PC-3 (cell line): ENCODE measurements at regions not wholly inside any gene's neighbourhood (a gene's known extent, or its start where the extent isn't known, plus 50 kb on each side); places are given as distances from the start of the nearest gene placed in this dataset.

Experiments used
- ATAC-seq: fragments of 200-7000 bp; cut with Tn5 transposase; 2 replicates; pipeline ENCODE4 v1.9.1; 2020; ENCODE audit warnings: mild to moderate bottlenecking, moderate library complexity
- BruUV-seq: library from RNA; stranded (reverse); fragments of 400-500 nt; replicated peaks from 2 replicates; lab custom pipeline; 2021; lab: Mats Ljungman, UMichigan
- CTCF ChIA-PET: fragments of 300-600 bp; sonication (Branson Sonifier 250); formaldehyde crosslinking; loops from one replicate; lab custom pipeline; 2022; ENCODE audit warnings: antibody characterized with exemption; lab: Charles Lee
- POLR2A ChIA-PET: fragments of 300-600 bp; sonication (Branson Sonifier 250); formaldehyde crosslinking; loops from one replicate; lab custom pipeline; 2022; ENCODE audit warnings: antibody characterized with exemption; ENCODE audit not compliant: unreplicated experiment; lab: Charles Lee
- DNase-seq: peaks from one replicate; pipeline ENCODE4 v3.0.0-alpha.2; 2015
- H2AFZ ChIP-seq: fragments of 300-600 bp; sonication (generic); 2 replicates; pipeline ENCODE4 v1.6.0; 2016; ENCODE audit warnings: antibody characterized with exemption, low read length
- H3F3A ChIP-seq: fragments of 300-600 bp; sonication (generic); one replicate; pipeline ENCODE4 v1.6.0; 2017; ENCODE audit warnings: antibody characterized with exemption, low read length, control low read depth, mild to moderate bottlenecking; ENCODE audit not compliant: unreplicated experiment
- H3K27ac ChIP-seq: fragments of 300-600 bp; sonication (generic); 2 replicates; pipeline ENCODE4 v1.5.1; 2016; ENCODE audit warnings: mild to moderate bottlenecking, low read length
- H3K27me3 ChIP-seq: fragments of 300-600 bp; sonication (generic); 2 replicates; pipeline ENCODE4 v1.6.1; 2016; ENCODE audit warnings: low read length, mixed read lengths
- H3K36me3 ChIP-seq: fragments of 300-600 bp; sonication (generic); 2 replicates; pipeline ENCODE4 v1.6.1; 2016; ENCODE audit warnings: low read depth, mixed run types, low read length, mixed read lengths
- H3K4me1 ChIP-seq: fragments of 300-600 bp; sonication (generic); 2 replicates; pipeline ENCODE4 v1.5.1; 2016; ENCODE audit warnings: low read length; ENCODE audit not compliant: insufficient read depth
- H3K4me2 ChIP-seq: fragments of 300-600 bp; sonication (generic); 2 replicates; pipeline ENCODE4 v1.6.0; 2016; ENCODE audit warnings: low read length
- H3K4me3 ChIP-seq: fragments of 300-600 bp; sonication (generic); 2 replicates; pipeline ENCODE4 v1.5.1; 2016; ENCODE audit warnings: mild to moderate bottlenecking, low read length, mixed read lengths
- H3K79me2 ChIP-seq: fragments of 300-600 bp; sonication (generic); 2 replicates; pipeline ENCODE4 v1.6.1; 2017; ENCODE audit warnings: low read length, mixed read lengths
- H3K9ac ChIP-seq: fragments of 300-600 bp; sonication (generic); 2 replicates; pipeline ENCODE4 v1.6.0; 2016; ENCODE audit warnings: mild to moderate bottlenecking, low read length
- H3K9me2 ChIP-seq: fragments of 300-600 bp; sonication (generic); replicated peaks from 2 replicates; pipeline ENCODE4 v1.6.1; 2016; ENCODE audit warnings: mixed run types, low read length, mixed read lengths
- H3K9me3 ChIP-seq: fragments of 300-600 bp; sonication (generic); 2 replicates; pipeline ENCODE4 v1.6.1; 2016; ENCODE audit warnings: low read length, mixed read lengths
- H4K20me1 ChIP-seq: fragments of 300-600 bp; sonication (generic); 2 replicates; pipeline ENCODE4 v1.6.1; 2016; ENCODE audit warnings: low read length, mixed read lengths
- EZH2 ChIP-seq: fragments of 300-600 bp; sonication (generic); IDR thresholded peaks from one replicate; pipeline ENCODE4 v1.6.1; 2017; ENCODE audit warnings: antibody characterized with exemption, mild to moderate bottlenecking, low read length; ENCODE audit not compliant: unreplicated experiment
- EZH2phosphoT487 ChIP-seq: fragments of 300-600 bp; sonication (generic); IDR thresholded peaks from 2 replicates; pipeline ENCODE4 v1.6.1; 2018; ENCODE audit warnings: mild to moderate bottlenecking, antibody characterized with exemption, low read length, borderline replicate concordance
- intact Hi-C: fragments of 100-400 bp; cut with micrococcal nuclease; formaldehyde crosslinking; loops from 2 replicates; pipeline ENCODE4 v1.9.0; 2023
- TF ChIP-seq, protein P1 (sequence below): fragments of 300-600 bp; sonication (generic); conservative IDR thresholded peaks from 2 replicates; pipeline ENCODE4 v1.5.1; 2017; ENCODE audit warnings: antibody characterized with exemption, low read depth, mild to moderate bottlenecking, low read length

DNA sequence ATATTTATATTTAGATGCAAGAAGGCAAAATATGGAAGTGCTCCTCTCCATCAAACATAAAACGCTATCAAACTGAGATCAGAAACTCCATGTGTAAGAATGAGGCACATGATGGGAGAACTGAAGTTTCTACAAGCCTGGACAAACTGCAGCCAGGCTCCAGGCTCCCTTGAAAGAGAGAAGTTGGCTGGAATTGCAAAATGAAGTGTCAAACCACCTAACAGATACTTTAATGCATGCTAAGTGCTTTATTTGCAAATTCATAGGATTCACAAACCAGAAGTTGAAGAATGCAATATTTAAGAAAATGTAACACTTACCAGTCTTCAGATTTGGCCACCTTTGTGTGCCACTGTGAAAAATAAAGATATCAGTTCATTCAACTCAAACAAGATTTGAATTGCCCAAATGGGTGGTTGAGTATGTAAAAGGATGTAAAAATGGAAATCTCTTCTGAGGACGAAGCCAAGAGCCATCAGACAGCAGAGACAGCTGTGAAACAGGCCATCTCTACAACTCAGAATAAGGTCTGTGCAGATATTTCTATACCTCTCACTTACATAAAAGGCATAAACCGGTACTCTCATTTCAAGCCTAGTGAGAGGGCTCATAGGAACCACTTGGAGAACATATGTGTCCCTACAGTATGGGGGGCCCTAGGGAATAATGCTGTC lies 87.0 kb downstream of the DPPA2 start:
- H3K9me2 ChIP-seq = no peaks in the 10 kb centered on the region
- no peak for DNase-seq
- no peaks in the 10 kb centered on the region for H3K4me1 ChIP-seq
- BruUV-seq = no TSS peak
- ATAC-seq = no peak
- ChIA-PET POLR2A (no interaction called here), CTCF (no interaction called here)
- no peaks in the 10 kb centered on the region for H3K9me3 ChIP-seq
- no peak overlapping the region for H3K4me2 ChIP-seq
- H3K9ac ChIP-seq = no peak overlapping the region
- H3K27me3 ChIP-seq = no peaks in the 10 kb centered on the region
- H3K4me3 ChIP-seq = no peak overlapping the region
- no peak for TF ChIP-seq EZH2phosphoT487
- no peak for TF ChIP-seq EZH2
- TF ChIP-seq, protein P1, sequence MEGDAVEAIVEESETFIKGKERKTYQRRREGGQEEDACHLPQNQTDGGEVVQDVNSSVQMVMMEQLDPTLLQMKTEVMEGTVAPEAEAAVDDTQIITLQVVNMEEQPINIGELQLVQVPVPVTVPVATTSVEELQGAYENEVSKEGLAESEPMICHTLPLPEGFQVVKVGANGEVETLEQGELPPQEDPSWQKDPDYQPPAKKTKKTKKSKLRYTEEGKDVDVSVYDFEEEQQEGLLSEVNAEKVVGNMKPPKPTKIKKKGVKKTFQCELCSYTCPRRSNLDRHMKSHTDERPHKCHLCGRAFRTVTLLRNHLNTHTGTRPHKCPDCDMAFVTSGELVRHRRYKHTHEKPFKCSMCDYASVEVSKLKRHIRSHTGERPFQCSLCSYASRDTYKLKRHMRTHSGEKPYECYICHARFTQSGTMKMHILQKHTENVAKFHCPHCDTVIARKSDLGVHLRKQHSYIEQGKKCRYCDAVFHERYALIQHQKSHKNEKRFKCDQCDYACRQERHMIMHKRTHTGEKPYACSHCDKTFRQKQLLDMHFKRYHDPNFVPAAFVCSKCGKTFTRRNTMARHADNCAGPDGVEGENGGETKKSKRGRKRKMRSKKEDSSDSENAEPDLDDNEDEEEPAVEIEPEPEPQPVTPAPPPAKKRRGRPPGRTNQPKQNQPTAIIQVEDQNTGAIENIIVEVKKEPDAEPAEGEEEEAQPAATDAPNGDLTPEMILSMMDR = no peak
- H3K79me2 ChIP-seq = no peaks in the 10 kb centered on the region
- intact Hi-C loops = no loop called here
- H3K36me3 ChIP-seq = no peaks in the 10 kb centered on the region
- no peaks in the 10 kb centered on the region for H3F3A ChIP-seq
- H2AFZ ChIP-seq = no peak overlapping the region
- no peaks in the 10 kb centered on the region for H4K20me1 ChIP-seq
- no peak overlapping the region for H3K27ac ChIP-seq

DNA sequence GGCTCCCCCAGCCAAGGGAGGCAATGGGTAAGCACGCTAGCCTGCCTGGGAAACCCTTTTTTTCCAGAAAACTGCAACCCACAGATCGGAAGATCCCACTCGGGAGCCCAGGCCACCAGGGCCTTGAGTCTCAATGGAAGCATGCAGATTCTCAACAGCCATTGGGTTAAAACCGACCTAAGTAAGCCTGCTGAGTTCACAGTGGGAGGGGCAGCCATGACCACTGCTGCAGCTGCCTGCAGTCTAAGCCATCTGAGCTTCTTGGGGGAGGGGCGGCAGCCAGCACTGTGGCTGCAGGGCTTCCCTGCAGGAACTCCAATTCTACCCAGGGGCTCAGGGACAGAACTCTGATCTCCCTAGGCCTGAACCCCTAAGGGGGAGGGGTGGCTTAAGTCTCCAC lies 82.0 kb downstream of the DPPA2 start:
- H3K4me3 ChIP-seq = no peak overlapping the region
- no peak for ATAC-seq
- no peak overlapping the region for H3K27ac ChIP-seq
- H3K36me3 ChIP-seq = no peaks in the 10 kb centered on the region
- H3K4me2 ChIP-seq = no peak overlapping the region
- ChIA-PET CTCF (no interaction called here), POLR2A (no interaction called here)
- H2AFZ ChIP-seq = no peak overlapping the region
- no peaks in the 10 kb centered on the region for H3K9me2 ChIP-seq
- H3F3A ChIP-seq = no peaks in the 10 kb centered on the region
- no TSS peak for BruUV-seq
- H3K4me1 ChIP-seq = no peaks in the 10 kb centered on the region
- no peaks in the 10 kb centered on the region for H3K79me2 ChIP-seq
- no peaks in the 10 kb centered on the region for H3K9me3 ChIP-seq
- intact Hi-C loops = no loop called here
- no peaks in the 10 kb centered on the region for H3K27me3 ChIP-seq
- H3K9ac ChIP-seq = no peak overlapping the region
- TF ChIP-seq EZH2phosphoT487 = no peak
- no peak for TF ChIP-seq EZH2
- TF ChIP-seq, protein P1 = no peak
- H4K20me1 ChIP-seq = no peaks in the 10 kb centered on the region
- no peak for DNase-seq

DNA sequence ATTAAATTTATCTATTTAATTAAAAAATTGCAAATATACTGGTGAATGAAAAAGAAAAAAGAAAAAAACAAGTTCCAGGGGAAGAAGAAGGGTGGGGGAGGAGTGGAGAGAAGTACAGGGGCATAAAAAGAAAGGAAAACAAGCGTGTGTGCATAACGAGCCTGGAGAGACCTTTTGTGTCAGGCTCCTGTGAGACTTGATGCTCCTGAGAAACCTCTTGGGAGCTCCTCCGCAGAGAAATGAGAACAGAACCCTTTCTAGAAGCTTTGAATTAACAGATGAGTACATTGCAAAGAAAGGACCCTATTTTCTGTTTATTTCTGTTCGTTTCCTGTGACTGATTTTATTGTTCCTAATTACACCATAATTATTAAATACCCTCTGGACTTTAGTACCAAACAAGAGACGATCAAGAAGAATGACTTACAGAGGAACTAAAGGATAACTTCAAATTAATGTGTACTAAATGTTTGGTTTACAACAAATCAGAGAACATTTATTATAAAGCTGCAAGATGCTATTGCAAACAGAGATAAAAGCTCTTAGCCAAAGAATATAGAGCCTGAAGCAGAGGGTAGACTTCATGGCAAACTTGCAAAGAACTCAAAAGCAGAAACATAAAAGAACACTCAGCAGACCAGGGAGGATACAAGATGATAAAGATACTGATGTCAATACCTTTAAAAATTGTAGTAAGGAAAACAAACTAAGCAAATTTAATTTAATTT lies 74.7 kb downstream of the DPPA2 start:
- BruUV-seq = no TSS peak
- Histone ChIP-seq H3K79me2 (no peaks in the 10 kb centered on the region), H2AFZ (no peak overlapping the region), H4K20me1 (no peaks in the 10 kb centered on the region), H3K4me3 (no peak overlapping the region), H3K9me3 (no peaks in the 10 kb centered on the region), H3K9ac (no peak overlapping the region), H3K27ac (no peak overlapping the region), H3K9me2 (no peaks in the 10 kb centered on the region), H3K4me2 (no peak overlapping the region), H3K36me3 (no peaks in the 10 kb centered on the region), H3K4me1 (no peaks in the 10 kb centered on the region), H3K27me3 (no peaks in the 10 kb centered on the region), H3F3A (no peaks in the 10 kb centered on the region)
- intact Hi-C loops = no loop called here
- TF ChIP-seq, protein P1 = no peak
- no peak for TF ChIP-seq EZH2phosphoT487
- DNase-seq (no peak), ATAC-seq (no peak)
- CTCF ChIA-PET = no interaction called here
- POLR2A ChIA-PET = no interaction called here
